H1 (cell line): ENCODE measurements at regions not wholly inside any gene's neighbourhood (a gene's known extent, or its start where the extent isn't known, plus 50 kb on each side); places are given as distances from the start of the nearest gene placed in this dataset.
A peak's percentile ranks its signal among the peaks of the same experiment; 100 is the strongest.

Source experiments
- CTCF ChIA-PET: fragments of 300-600 bp; sonication (Branson Sonifier 250); formaldehyde crosslinking; loops from one replicate; lab custom pipeline; 2021; ENCODE audit not compliant: partially characterized antibody; lab: Charles Lee
- POLR2A ChIA-PET: fragments of 300-600 bp; sonication (Branson Sonifier 250); formaldehyde crosslinking; loops from one replicate; lab custom pipeline; 2021; ENCODE audit warnings: inconsistent platforms; ENCODE audit not compliant: partially characterized antibody; lab: Charles Lee
- DNase-seq, 2 experiments: peaks; one replicate each; pipeline versions ENCODE4 v3.0.0 to v3.0.0-alpha.2; 2010 to 2022; ENCODE audit warnings: low spot score in 2 of 2, low read depth in 1 of 2, mixed read lengths in 1 of 2
- FAIRE-seq: peaks from 2 replicates; lab custom pipeline; 2011; peaks lifted over from hg19 to GRCh38; lab: Jason Lieb, UNC
- H2AFZ ChIP-seq: 2 replicates; pipeline ENCODE4 v1.8.1; 2012; ENCODE audit warnings: low read length, inconsistent platforms
- H2AK5ac ChIP-seq: 2 replicates; pipeline ENCODE4 v1.6.1; 2013; ENCODE audit warnings: low read depth, low read length
- H2BK120ac ChIP-seq: replicated peaks from 2 replicates; pipeline ENCODE3; 2013; ENCODE audit warnings: low read depth, low read length, inconsistent platforms
- H2BK12ac ChIP-seq: 2 replicates; pipeline ENCODE4 v1.6.1; 2013; ENCODE audit warnings: low read depth, low read length
- H2BK15ac ChIP-seq: 2 replicates; pipeline ENCODE4 v1.6.1; 2013; ENCODE audit warnings: low read length
- H2BK20ac ChIP-seq: 2 replicates; pipeline ENCODE4 v1.6.1; 2013; ENCODE audit warnings: low read length
- H2BK5ac ChIP-seq: 2 replicates; pipeline ENCODE4 v1.6.1; 2013; ENCODE audit warnings: low read depth, low read length
- H3K14ac ChIP-seq: 2 replicates; pipeline ENCODE4 v1.6.1; 2013; ENCODE audit warnings: inconsistent platforms; ENCODE audit not compliant: insufficient read length
- H3K18ac ChIP-seq: 2 replicates; pipeline ENCODE4 v1.6.1; 2013; ENCODE audit warnings: low read length; ENCODE audit errors: extremely low read depth
- H3K23ac ChIP-seq: 2 replicates; pipeline ENCODE4 v1.6.1; 2013; ENCODE audit warnings: inconsistent platforms; ENCODE audit not compliant: insufficient read length
- H3K23me2 ChIP-seq: 2 replicates; pipeline ENCODE4 v1.6.1; 2013; ENCODE audit warnings: low read depth, low read length
- H3K27ac ChIP-seq: 2 replicates; pipeline ENCODE4 v1.6.1; 2011; ENCODE audit warnings: low read depth, low read length, inconsistent platforms
- H3K27me3 ChIP-seq, 4 experiments: replicated peaks in 1 of 4; 1 replicate in 1 of 4; 2 replicates in 3 of 4; pipeline versions ENCODE4 v1.6.1 to v1.8.1; 2011 to 2013; ENCODE audit warnings: low read length in 3 of 4, mild to moderate bottlenecking in 3 of 4, inconsistent platforms in 2 of 4, mixed read lengths in 2 of 4, moderate library complexity in 1 of 4; ENCODE audit not compliant: control insufficient read depth in 3 of 4, insufficient read depth in 3 of 4; ENCODE audit errors: extremely low read depth in 1 of 4
- H3K36me3 ChIP-seq, 4 experiments: 2 replicates each; pipeline versions ENCODE4 v1.6.1 to v1.8.1; 2011 to 2013; ENCODE audit warnings: mild to moderate bottlenecking in 4 of 4, low read length in 3 of 4, moderate library complexity in 2 of 4, control low read depth in 1 of 4, inconsistent platforms in 1 of 4; ENCODE audit not compliant: insufficient read depth in 4 of 4, control insufficient read depth in 2 of 4
- H3K4ac ChIP-seq: replicated peaks from 2 replicates; pipeline ENCODE3; 2013; ENCODE audit warnings: low read length, low read depth, mixed read lengths, inconsistent platforms; ENCODE audit not compliant: insufficient read length
- H3K4me1 ChIP-seq, 4 experiments: replicated peaks in 1 of 4; 1 replicate in 1 of 4; 2 replicates in 3 of 4; pipeline versions ENCODE4 v1.6.1 to v1.8.1; 2011 to 2013; ENCODE audit warnings: low read length in 3 of 4, inconsistent platforms in 2 of 4, mixed read lengths in 1 of 4; ENCODE audit not compliant: insufficient read depth in 4 of 4, control insufficient read depth in 3 of 4
- H3K4me2 ChIP-seq, 2 experiments: 2 replicates each; pipeline versions ENCODE4 v1.6.1 to v1.8.1; 2011 to 2013; ENCODE audit warnings: low read depth in 2 of 2, low read length in 2 of 2, control low read depth in 1 of 2, inconsistent platforms in 1 of 2, mild to moderate bottlenecking in 1 of 2; ENCODE audit not compliant: insufficient read depth in 1 of 2
- H3K4me3 ChIP-seq, 4 experiments: fragments of 200-600, 300-600 bp in 1 of 4; sonication (generic), shearing (Covaris generic), sonication (Bioruptor Twin) in 1 of 4; 2 replicates each; pipeline versions ENCODE4 v1.5.1 to v1.8.1; 2011 to 2016; ENCODE audit warnings: low read length in 4 of 4, low read depth in 3 of 4, control low read depth in 2 of 4, inconsistent platforms in 2 of 4, mild to moderate bottlenecking in 2 of 4, mixed read lengths in 1 of 4, moderate library complexity in 1 of 4; ENCODE audit not compliant: insufficient read depth in 2 of 4; ENCODE audit errors: extremely low read depth in 1 of 4
- H3K56ac ChIP-seq: replicated peaks from 2 replicates; pipeline ENCODE3; 2013; ENCODE audit warnings: low read depth, mild to moderate bottlenecking, mixed read lengths, low read length, inconsistent platforms; ENCODE audit not compliant: insufficient read length
- H3K79me1 ChIP-seq: 2 replicates; pipeline ENCODE4 v1.6.1; 2013; ENCODE audit warnings: low read depth, low read length, control low read depth
- H3K79me2 ChIP-seq, 2 experiments: 2 replicates each; pipeline versions ENCODE4 v1.6.1 to v1.8.1; 2012 to 2013; ENCODE audit warnings: low read length in 2 of 2, mild to moderate bottlenecking in 2 of 2, inconsistent platforms in 1 of 2; ENCODE audit not compliant: insufficient read depth in 2 of 2, control insufficient read depth in 1 of 2
- H3K9ac ChIP-seq, 4 experiments: replicated peaks in 1 of 4; 1 replicate in 1 of 4; 2 replicates in 3 of 4; pipeline versions ENCODE4 v1.6.1 to v1.8.1; 2011 to 2013; ENCODE audit warnings: low read depth in 3 of 4, low read length in 3 of 4, control low read depth in 2 of 4, mild to moderate bottlenecking in 2 of 4, moderate library complexity in 2 of 4, inconsistent platforms in 1 of 4; ENCODE audit errors: extremely low read depth in 1 of 4
- H3K9me3 ChIP-seq, 2 experiments: 2 replicates each; pipeline versions ENCODE4 v1.6.1 to v1.8.1; 2012 to 2013; ENCODE audit warnings: mild to moderate bottlenecking in 2 of 2, moderate library complexity in 2 of 2, control low read depth in 1 of 2, inconsistent platforms in 1 of 2, low read depth in 1 of 2, low read length in 1 of 2, mixed read lengths in 1 of 2; ENCODE audit not compliant: insufficient read depth in 2 of 2
- H4K20me1 ChIP-seq, 2 experiments: replicated peaks in 1 of 2; 2 replicates each; pipeline versions ENCODE3 to v1.8.1; 2011 to 2013; ENCODE audit warnings: inconsistent platforms in 2 of 2, low read length in 2 of 2, mild to moderate bottlenecking in 1 of 2; ENCODE audit not compliant: insufficient read depth in 2 of 2, control insufficient read depth in 1 of 2
- H4K5ac ChIP-seq: 2 replicates; pipeline ENCODE4 v1.6.1; 2013; ENCODE audit warnings: low read length, low read depth, mixed read lengths, inconsistent platforms; ENCODE audit not compliant: insufficient read length
- H4K8ac ChIP-seq: 2 replicates; pipeline ENCODE4 v1.8.0; 2013; ENCODE audit warnings: mild to moderate bottlenecking, moderate library complexity, low read length, inconsistent platforms; ENCODE audit not compliant: insufficient read depth; ENCODE audit errors: extremely low read depth
- H4K91ac ChIP-seq: replicated peaks from 2 replicates; pipeline ENCODE3; 2013; ENCODE audit warnings: low read length, mixed read lengths, inconsistent platforms; ENCODE audit not compliant: insufficient read length
- NANOG ChIP-seq: IDR thresholded peaks from 2 replicates; pipeline ENCODE4 v1.6.1; 2011; ENCODE audit warnings: low read length, low read depth, mild to moderate bottlenecking, inconsistent platforms; ENCODE audit not compliant: insufficient read depth, poor library complexity, severe bottlenecking
- SP1 ChIP-seq: IDR thresholded peaks from 2 replicates; pipeline ENCODE4 v1.6.1; 2011; ENCODE audit warnings: low read depth, low read length
- WGBS, 2 experiments: shearing (Covaris generic) in 1 of 2; methylation state at CpG; one replicate each; pipeline versions ENCODE4 v1.1.6 to v1.1.7; 2013 to 2015; ENCODE audit warnings: low lambda C conversion rate in 2 of 2, mixed read lengths in 2 of 2, inconsistent platforms in 1 of 2, low coverage in 1 of 2, missing lambda C conversion rate in 1 of 2; ENCODE audit not compliant: insufficient replicate concordance in 2 of 2, insufficient coverage in 1 of 2, insufficient read length in 1 of 2; ENCODE audit errors: extremely low coverage in 1 of 2, missing lambda C conversion rate in 1 of 2; 5-methylcytosine and 5-hydroxymethylcytosine counted together

DNA sequence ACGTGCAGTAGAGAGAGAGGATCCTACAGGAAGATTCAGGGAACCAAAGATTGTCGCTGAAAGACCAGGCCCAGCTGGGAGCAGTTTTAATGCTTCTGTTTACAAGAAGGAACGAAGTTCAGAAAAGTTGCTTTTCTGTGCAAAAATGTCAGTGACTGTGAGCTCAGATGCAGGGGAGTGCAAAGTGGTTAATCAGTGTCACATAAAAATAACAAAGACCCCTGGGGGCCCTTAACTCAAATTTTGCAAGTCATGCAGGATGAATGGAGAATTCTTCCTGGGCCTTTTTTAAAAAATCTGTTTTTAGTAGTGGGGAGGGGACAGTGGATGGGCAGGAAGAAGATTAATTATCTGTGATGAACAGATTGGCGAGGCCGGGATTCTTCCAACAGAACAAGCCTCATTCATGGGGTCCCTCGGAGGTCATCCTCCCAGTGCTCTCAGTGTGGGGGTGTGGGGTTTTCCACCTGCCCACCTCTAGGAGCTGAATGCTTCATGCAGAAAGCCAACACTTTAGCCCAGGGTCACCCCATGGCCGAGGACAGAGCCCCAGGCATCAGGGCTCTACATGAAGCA is 167.2 kb downstream of the UQCRFS1 start:
- TF ChIP-seq SP1 (no peak), NANOG (no peak)
- Histone ChIP-seq H3K27me3 (no peaks in the 10 kb centered on the region; a peak in 2 of 7 replicates), H3K23me2 (no peaks in the 10 kb centered on the region), H2AFZ (no peak overlapping the region), H2BK5ac (peak overlapping the region; percentile 49; the same call in 1 of the 2 replicates), H2BK12ac (peak overlapping the region; percentile 4; the same call in 1 of the 2 replicates), H2BK120ac (no peak overlapping the region), H3K27ac (no peak overlapping the region), H4K91ac (peak overlapping the region; percentile 29), H3K4me1 (peaks cover 1 to 16% (median 7%) of the 10 kb centered on the region in 4 experiments; a peak in 5 of 7 replicates), H4K8ac (no peak overlapping the region), H2BK20ac (no peak overlapping the region; the same call in 1 of the 2 replicates), H3K79me1 (no peaks in the 10 kb centered on the region), H3K4me2 (peak overlapping the region in 1 of 2 experiments; percentile 4; a peak in 2 of 4 replicates), H3K14ac (no peak overlapping the region), H3K9me3 (no peaks in the 10 kb centered on the region), H4K5ac (no peak overlapping the region), H3K36me3 (no peaks in the 10 kb centered on the region), H2AK5ac (no peak overlapping the region), H3K18ac (peak overlapping the region; percentile 78), H3K23ac (no peak overlapping the region), H2BK15ac (no peak overlapping the region; the same call in 1 of the 2 replicates), H3K56ac (no peak overlapping the region), H4K20me1 (no peaks in the 10 kb centered on the region), H3K4me3 (no peak overlapping the region), H3K9ac (no peak overlapping the region), H3K4ac (no peak overlapping the region), H3K79me2 (no peaks in the 10 kb centered on the region)
- CTCF ChIA-PET, result interaction anchor here (0.6 to 1.7 kb wide), 3 partner anchors 10 to 214 kb away, joined by 3 to 9 read pairs (median 3); no protein-coding TSS in a partner anchor
- FAIRE-seq, result no peak
- WGBS, 2 experiments, result 66% methylated on average over 7 of the region's 7 CpGs; no CpG with 5 or more reads in 1 of the 2 experiments
- no peak for DNase-seq
- POLR2A ChIA-PET, result interaction anchor here (0.6 kb wide), 2 partner anchors 154 to 770 kb away, joined by 3 read pairs; no protein-coding TSS in a partner anchor
